T-helper 1 cell treated with Interleukin-12 subunit alpha and Interleukin-12 subunit beta and Interleukin-4 antibody, amounts not matched to agents 30 μg/mL and 1 μg/mL, for 36 hours (primary cell): ENCODE measurements at regions not wholly inside any gene's neighbourhood (a gene's known extent, or its start where the extent isn't known, plus 50 kb on each side); places are given as distances from the start of the nearest gene placed in this dataset.

Source experiments
- H3K27ac Mint-ChIP-seq: one replicate; pipeline ENCODE4 v1.8.0; 2021; ENCODE audit warnings: mild to moderate bottlenecking, mixed read lengths
- H3K27me3 Mint-ChIP-seq: one replicate; pipeline ENCODE4 v1.8.0; 2021; ENCODE audit warnings: low read depth, mixed read lengths
- H3K36me3 Mint-ChIP-seq: one replicate; pipeline ENCODE4 v1.8.0; 2021; ENCODE audit warnings: low read depth, mixed read lengths
- H3K4me1 Mint-ChIP-seq: one replicate; pipeline ENCODE4 v1.8.0; 2021; ENCODE audit warnings: low read depth, mixed read lengths
- H3K4me3 Mint-ChIP-seq: one replicate; pipeline ENCODE4 v1.8.0; 2021; ENCODE audit warnings: mild to moderate bottlenecking, moderate library complexity, mixed read lengths
- H3K9me3 Mint-ChIP-seq: one replicate; pipeline ENCODE4 v1.8.0; 2021; ENCODE audit warnings: mixed read lengths

DNA sequence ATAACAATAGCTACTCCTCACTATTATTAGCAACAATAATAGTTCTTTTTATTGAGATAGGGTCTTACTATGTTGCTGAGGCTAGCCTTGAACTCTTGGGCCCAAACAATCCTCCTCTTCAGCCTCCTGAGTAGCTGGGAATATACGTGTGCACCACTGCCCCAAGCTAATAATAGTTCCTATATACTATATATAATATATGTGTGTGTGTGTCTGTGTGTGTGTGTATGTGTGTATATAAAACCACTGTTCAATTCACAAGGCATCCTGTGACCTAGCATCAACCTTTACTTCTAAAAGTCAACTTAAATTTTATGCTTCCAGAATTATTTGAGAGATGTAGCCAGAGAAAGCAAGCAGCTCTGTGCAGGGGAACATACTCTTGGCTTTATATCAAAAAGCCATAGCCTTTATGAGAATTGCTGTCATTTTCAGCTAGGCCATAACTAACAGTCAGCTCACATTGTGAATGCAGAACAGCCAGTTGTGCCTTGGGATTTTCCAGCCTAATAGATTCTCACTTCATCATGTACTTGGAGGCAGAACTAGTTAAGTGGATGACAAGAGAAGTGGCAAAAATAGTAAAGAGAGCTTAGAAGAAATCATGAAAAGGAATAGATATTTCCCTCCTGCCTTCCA, 665.5 kb downstream of the NYAP2 start:
- H3K9me3 Mint-ChIP-seq = no peaks in the 10 kb centered on the region
- no peaks in the 10 kb centered on the region for H3K4me1 Mint-ChIP-seq
- no peak overlapping the region for H3K27ac Mint-ChIP-seq
- H3K36me3 Mint-ChIP-seq = no peaks in the 10 kb centered on the region
- no peaks in the 10 kb centered on the region for H3K27me3 Mint-ChIP-seq
- no peak overlapping the region for H3K4me3 Mint-ChIP-seq

GRCh38 chr2:226063704-226064440, 664.4 kb downstream of the NYAP2 start:
- no peaks in the 10 kb centered on the region for H3K36me3 Mint-ChIP-seq
- H3K4me1 Mint-ChIP-seq = no peaks in the 10 kb centered on the region
- no peak overlapping the region for H3K27ac Mint-ChIP-seq
- H3K4me3 Mint-ChIP-seq = no peak overlapping the region
- no peaks in the 10 kb centered on the region for H3K27me3 Mint-ChIP-seq
- H3K9me3 Mint-ChIP-seq = no peaks in the 10 kb centered on the region

DNA sequence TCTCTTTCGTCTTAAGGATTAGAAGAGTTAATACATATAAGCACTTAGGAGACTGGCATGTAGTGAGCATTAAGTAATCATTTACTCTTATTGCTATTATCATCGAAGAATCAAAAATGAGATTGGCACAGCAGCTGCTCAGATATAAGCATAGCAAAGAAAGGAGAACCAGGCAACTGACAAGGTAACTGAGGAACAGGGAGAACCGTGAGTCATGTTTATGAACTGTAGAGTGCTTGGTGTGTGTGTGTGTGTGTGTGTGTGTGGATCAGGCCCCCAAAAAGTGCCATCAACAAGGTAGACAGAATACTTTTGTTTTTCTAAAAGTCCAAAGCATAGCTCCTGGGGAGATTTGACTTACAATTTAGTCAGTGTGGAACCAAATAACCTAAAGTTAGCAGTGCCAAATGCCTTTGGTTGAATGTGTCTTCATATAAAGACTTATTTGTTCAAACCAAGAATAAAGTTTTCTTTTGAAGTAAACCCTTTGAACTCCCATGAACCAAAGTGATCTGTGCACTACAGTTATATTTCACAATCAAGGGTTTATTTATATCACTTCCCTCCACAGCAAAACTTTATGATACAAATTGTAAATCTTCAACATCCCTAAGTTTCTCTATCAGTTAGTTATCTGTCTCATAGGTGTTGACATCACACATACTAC, 660.6 kb downstream of the NYAP2 start:
- Mint-ChIP-seq H3K27ac (no peak overlapping the region), H3K36me3 (no peaks in the 10 kb centered on the region), H3K9me3 (no peaks in the 10 kb centered on the region), H3K4me3 (no peak overlapping the region), H3K4me1 (no peaks in the 10 kb centered on the region), H3K27me3 (no peaks in the 10 kb centered on the region)

- Mint-ChIP-seq H3K36me3 (no peaks in the 10 kb centered on the region), H3K4me3 (no peak overlapping the region), H3K9me3 (no peaks in the 10 kb centered on the region), H3K4me1 (no peaks in the 10 kb centered on the region), H3K27ac (no peak overlapping the region), H3K27me3 (no peaks in the 10 kb centered on the region)
Measured at GRCh38 chr2:226057914-226058313, 658.4 kb downstream of the NYAP2 start.

DNA sequence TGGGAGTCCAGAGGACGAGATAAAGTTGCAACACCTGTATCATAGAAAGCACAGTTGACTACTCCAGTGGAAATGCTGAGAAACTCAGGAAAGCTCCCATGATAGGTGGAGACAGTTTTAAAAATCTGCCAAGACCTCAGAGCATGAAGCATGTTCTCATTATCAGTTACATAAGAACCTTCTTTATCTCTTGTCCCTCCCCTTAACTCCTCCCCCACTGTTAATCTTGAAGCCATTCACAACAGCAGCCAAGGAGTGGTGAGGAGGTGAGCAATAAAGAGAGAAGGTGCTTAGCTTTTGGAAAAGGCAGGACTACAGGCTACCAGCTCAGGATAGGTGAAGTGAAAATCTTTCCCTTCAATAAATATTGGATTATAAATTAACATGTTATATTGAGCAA, 657.9 kb downstream of the NYAP2 start:
- no peaks in the 10 kb centered on the region for H3K36me3 Mint-ChIP-seq

GRCh38 chr2:226052772-226053416, 653.4 kb downstream of the NYAP2 start:
- Mint-ChIP-seq H3K4me3 (no peak overlapping the region), H3K27me3 (no peaks in the 10 kb centered on the region), H3K4me1 (no peaks in the 10 kb centered on the region), H3K9me3 (no peaks in the 10 kb centered on the region), H3K36me3 (no peaks in the 10 kb centered on the region), H3K27ac (no peak overlapping the region)

More for the DNA sequence above, 657.9 kb downstream of the NYAP2 start:
- Mint-ChIP-seq H3K4me1 (no peaks in the 10 kb centered on the region), H3K9me3 (no peaks in the 10 kb centered on the region), H3K27ac (no peak overlapping the region), H3K27me3 (no peaks in the 10 kb centered on the region), H3K4me3 (no peak overlapping the region)

DNA sequence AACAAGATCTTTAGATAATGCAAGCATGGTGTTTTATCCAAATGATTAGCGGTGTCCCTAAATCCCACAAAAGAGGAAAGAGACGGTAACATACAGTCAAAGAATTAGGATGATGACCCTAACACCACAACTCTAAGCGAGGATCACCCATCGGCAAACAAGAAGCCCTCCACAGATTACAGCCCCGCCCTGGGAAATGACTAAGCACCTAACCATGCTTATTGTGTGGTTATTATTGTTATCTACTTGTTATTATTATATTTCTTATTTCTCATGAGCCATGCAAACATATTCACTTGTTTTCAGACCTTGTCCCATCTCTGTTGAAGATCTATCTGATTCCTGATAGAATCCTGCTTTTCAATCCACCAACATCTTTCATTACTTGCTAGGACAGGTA, 651.3 kb downstream of the NYAP2 start:
- H3K4me3 Mint-ChIP-seq = no peak overlapping the region
- no peaks in the 10 kb centered on the region for H3K9me3 Mint-ChIP-seq
- no peaks in the 10 kb centered on the region for H3K27me3 Mint-ChIP-seq
- no peaks in the 10 kb centered on the region for H3K4me1 Mint-ChIP-seq
- H3K27ac Mint-ChIP-seq = no peak overlapping the region
- H3K36me3 Mint-ChIP-seq = no peaks in the 10 kb centered on the region

GRCh38 chr2:226048611-226049010, 649.1 kb downstream of the NYAP2 start:
- Mint-ChIP-seq H3K4me3 (no peak overlapping the region), H3K27ac (no peak overlapping the region), H3K4me1 (no peaks in the 10 kb centered on the region), H3K9me3 (no peaks in the 10 kb centered on the region), H3K27me3 (no peaks in the 10 kb centered on the region), H3K36me3 (no peaks in the 10 kb centered on the region)

DNA sequence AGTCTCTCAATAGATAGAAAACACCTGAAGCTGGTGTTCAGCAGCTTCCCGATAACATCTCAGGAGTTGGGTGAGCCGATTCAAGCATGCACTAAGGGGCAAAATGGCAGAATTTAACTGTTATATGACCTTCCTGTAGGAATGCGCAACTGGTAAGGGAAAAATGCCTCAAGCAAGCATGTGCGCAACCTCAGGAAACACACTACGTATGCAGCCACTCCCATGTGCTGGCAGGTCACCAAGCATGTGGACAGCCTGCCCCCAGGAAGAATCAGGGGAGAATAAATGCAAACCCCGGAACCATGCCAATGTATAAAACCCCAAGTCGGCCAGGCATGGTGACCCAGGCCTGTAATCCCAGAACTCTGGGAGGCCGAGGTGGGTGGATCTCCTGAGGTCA, 645.6 kb downstream of the NYAP2 start:
- Mint-ChIP-seq H3K4me3 (no peak overlapping the region), H3K9me3 (no peaks in the 10 kb centered on the region), H3K27me3 (no peaks in the 10 kb centered on the region), H3K27ac (no peak overlapping the region), H3K4me1 (no peaks in the 10 kb centered on the region), H3K36me3 (no peaks in the 10 kb centered on the region)

DNA sequence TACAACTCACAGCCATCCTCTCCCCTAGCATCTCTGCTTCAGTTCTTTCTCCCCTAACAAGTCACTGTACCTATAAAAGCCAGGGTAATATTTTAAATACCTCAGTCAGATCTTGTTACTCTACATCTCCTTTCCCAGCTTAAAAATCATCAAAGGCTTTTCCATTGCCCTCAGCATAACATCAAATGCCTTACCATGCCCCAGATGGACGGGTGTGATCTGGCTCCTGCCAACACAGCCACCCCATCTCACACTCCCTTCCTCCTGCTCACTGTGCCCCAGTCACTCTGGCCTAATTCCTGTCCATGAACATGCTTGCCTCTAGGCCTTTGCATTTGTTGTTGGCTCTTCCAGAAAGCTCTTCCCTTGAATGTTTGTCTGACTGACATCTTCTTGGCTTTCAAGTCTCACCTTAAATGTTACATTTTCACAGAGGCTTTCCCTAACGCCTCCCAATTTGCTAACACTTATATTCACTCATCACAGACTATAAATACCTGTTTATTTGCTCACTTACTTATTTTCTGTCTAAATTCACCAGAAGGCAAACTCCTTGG, 640.9 kb downstream of the NYAP2 start:
- Mint-ChIP-seq H3K27ac (no peak overlapping the region), H3K4me1 (no peaks in the 10 kb centered on the region), H3K4me3 (no peak overlapping the region), H3K27me3 (no peaks in the 10 kb centered on the region), H3K36me3 (no peaks in the 10 kb centered on the region), H3K9me3 (no peaks in the 10 kb centered on the region)

DNA sequence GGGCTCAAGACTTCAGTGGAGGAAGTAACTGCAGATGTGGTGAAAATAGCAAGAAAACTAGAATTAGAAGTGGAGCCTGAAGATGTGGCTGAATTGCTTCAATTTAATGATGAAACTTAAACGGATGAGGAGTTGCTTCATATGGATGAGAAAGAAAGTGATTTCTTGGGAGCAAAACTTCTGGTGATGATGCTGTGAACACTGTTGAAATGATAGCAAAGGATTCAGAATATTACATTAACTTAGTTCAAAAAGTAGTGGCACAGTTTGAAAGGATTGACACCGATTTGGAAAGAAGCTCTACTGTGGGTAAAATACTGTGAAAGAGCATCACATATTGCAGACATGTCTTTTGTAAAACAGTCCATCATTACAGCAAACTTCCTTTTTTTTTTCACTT, 638.0 kb downstream of the NYAP2 start:
- no peak overlapping the region for H3K4me3 Mint-ChIP-seq
- H3K36me3 Mint-ChIP-seq = no peaks in the 10 kb centered on the region
- H3K4me1 Mint-ChIP-seq = no peaks in the 10 kb centered on the region
- no peaks in the 10 kb centered on the region for H3K9me3 Mint-ChIP-seq
- H3K27ac Mint-ChIP-seq = no peak overlapping the region
- H3K27me3 Mint-ChIP-seq = peaks cover under 1% of the 10 kb centered on the region

DNA sequence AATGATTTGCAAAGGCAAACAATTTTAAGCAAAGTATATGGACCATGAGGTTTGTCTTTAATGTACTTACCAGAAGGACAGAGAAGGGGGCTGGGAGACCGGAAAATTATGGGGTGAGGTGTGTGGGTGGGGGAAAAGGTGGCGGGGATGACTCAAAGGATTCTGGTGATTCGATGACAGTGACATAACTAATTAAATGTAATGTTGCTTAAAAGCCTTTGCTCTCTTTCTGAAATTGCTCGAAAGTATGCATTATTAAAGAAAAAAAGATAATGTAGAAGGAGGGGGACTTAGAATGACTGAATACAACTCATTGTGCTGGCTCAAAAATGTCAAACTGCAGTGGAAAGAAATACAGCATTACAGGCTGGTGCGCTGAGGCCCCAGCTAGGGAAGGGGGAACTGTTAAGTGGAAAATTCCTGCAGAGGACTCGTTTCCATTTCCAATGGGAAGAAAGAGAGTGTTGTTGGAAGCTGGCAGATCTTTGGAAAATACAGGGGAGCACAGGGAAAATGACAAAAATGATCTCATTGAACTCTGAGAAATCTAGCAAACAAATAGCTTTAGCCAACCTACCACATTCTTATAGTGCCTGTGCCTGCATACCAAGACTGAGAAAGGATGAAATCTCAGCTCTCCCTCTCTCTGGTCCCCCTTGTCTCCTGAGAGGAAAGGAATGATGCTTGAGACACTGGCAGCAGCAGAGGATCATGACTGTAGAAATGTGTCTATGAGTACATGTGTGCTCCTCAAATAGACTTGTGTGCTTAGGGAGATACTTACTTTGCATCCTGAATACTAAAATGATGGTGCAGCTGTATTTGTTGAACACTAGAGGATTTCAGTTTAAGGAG, 632.4 kb downstream of the NYAP2 start:
- Mint-ChIP-seq H3K36me3 (no peaks in the 10 kb centered on the region), H3K27ac (no peak overlapping the region), H3K9me3 (no peaks in the 10 kb centered on the region), H3K27me3 (peaks cover 31% of the 10 kb centered on the region), H3K4me3 (no peak overlapping the region), H3K4me1 (peaks cover 3% of the 10 kb centered on the region)

DNA sequence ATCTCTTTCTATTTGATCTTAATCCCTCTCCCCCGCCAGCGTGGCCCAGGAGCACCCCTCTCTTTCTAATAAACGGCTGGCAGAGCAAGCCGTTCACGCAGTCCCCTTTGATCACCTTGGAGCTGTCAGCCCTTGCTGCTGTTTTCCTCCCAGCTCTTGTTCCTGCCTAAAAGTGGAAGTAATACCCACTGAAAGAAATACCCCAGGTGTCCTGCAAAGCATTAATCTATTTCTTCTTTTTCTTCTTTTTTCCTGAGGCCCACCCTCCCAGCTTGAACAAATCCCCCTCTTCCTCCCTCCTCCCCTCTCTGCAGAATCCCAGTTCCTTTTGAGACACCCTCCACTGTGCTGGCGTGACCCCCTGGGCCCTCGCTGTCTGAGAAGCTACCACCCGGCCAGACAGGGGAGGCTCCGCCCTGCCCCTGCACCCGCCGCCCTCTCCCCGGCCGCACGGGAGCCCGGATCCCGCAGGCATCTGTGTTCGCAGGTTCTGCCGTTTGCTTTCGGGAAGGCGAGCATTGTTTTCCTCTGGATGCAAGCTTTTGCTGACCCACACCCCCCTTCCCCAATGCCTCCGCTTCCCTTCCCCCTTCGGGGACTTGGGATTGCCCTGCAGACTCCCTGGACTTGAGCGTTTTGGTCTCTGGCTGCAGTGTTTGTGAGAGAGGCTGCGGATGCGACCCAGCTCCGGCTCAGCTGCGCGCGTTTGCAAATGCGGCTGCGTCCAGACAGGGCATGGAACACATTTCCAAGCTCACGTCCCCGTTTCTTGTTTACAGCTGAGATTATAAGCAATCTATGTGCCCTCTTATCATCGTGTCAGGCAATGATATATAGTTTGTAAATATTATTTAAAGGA, 631.5 kb downstream of the NYAP2 start:
- Mint-ChIP-seq H3K27me3 (peaks cover 31% of the 10 kb centered on the region), H3K27ac (no peak overlapping the region), H3K36me3 (no peaks in the 10 kb centered on the region), H3K4me1 (peaks cover 3% of the 10 kb centered on the region), H3K4me3 (peak overlapping the region; percentile 12), H3K9me3 (no peaks in the 10 kb centered on the region)
